DMS 273 treated with DMSO at 0.1 percent for 48 hours (cell line): ENCODE measurements at regions not wholly inside any gene's neighbourhood (a gene's known extent, or its start where the extent isn't known, plus 50 kb on each side); places are given as distances from the start of the nearest gene placed in this dataset.

Source experiments
- DNase-seq: peaks from one replicate; lab custom pipeline; 2025; lab: John Stamatoyannopoulos, UW

GRCh38 chr10:15462253-15462897 is 91.3 kb upstream of the FAM171A1 start:
- no peak for DNase-seq

DNA sequence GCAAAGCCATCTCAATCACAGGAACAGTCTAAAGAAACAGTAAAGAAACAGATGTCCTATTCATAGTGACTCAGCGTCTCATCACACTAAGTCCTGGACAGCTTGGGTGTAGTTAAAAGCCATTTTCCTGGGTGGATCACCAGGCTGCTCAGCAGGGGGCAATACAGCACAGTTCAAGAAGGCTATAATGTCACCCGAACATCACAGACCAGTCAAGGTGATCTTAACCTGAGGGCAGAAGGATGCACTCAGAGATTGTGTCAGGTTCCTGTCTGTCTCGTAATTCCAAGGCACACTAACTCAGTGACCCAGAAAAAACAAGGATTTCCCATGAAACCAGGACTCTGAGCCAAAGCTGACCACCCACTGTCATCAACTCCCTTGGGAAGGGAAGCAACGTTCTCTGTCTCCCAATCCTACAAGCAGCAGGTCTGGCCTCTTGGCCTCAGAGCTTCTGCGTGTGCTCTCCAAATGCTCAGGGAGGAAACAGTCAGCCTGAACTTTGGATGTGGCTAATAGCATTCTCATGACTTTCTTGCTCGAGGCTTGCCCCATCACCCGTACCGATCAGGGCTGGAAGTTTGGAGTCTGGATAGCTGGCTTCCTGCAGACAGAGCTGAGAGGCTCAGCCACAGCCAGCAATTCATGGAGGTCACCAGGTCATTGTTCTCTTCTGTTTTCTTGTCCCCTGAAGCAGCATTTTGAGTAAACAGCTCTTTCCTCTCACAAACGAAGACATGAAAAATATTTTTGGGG is 90.4 kb upstream of the FAM171A1 start:
- DNase-seq, result no peak

DNA sequence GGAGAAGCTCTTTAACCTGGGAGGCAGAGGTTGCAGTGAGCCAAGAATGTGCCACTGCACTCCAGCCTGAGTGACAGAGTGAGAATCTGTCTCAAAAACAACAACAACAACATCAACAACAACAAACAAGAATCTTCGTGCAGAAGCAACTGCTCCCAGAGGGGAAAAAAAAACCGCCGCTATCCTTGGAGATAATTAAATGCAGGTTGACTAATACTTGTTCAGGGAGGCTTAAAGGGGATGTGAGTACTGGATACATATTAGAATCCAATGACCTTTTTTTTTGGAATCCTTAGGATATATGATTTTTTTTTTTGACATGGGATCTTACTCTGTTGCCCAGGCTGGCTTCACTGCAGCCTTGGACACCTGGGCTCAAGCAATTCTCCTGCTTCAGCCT is 89.6 kb upstream of the FAM171A1 start:
- DNase-seq, result no peak

- no peak for DNase-seq
Measured at GRCh38 chr10:15459218-15459617, 88.1 kb upstream of the FAM171A1 start.

DNA sequence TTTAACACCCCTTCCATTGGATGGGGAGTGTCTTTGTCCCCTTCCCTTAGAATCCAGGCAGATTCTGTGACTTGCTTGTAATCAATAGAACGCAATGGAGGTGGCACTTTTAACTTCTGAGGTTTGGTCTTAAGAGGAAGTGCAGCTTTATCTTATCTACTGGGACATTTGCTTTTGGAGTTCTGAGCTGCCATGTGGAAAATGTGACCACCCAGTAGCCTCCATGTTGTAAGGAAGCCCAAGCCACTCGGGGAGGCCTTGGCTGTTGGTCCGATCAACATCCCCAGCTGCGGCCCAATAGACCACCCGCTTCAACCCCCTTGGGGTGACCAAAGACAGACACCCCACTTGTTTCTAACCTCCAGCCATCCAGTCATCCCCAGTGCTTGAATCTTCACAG is 86.3 kb upstream of the FAM171A1 start:
- DNase-seq, result no peak

GRCh38 chr10:15455456-15455855 is 84.4 kb upstream of the FAM171A1 start:
- no peak for DNase-seq

GRCh38 chr10:15453926-15454325 is 82.8 kb upstream of the FAM171A1 start:
- no peak for DNase-seq

- DNase-seq, result no peak
Measured at GRCh38 chr10:15453457-15453856, 82.4 kb upstream of the FAM171A1 start.

GRCh38 chr10:15452545-15452944 is 81.5 kb upstream of the FAM171A1 start:
- no peak for DNase-seq

DNA sequence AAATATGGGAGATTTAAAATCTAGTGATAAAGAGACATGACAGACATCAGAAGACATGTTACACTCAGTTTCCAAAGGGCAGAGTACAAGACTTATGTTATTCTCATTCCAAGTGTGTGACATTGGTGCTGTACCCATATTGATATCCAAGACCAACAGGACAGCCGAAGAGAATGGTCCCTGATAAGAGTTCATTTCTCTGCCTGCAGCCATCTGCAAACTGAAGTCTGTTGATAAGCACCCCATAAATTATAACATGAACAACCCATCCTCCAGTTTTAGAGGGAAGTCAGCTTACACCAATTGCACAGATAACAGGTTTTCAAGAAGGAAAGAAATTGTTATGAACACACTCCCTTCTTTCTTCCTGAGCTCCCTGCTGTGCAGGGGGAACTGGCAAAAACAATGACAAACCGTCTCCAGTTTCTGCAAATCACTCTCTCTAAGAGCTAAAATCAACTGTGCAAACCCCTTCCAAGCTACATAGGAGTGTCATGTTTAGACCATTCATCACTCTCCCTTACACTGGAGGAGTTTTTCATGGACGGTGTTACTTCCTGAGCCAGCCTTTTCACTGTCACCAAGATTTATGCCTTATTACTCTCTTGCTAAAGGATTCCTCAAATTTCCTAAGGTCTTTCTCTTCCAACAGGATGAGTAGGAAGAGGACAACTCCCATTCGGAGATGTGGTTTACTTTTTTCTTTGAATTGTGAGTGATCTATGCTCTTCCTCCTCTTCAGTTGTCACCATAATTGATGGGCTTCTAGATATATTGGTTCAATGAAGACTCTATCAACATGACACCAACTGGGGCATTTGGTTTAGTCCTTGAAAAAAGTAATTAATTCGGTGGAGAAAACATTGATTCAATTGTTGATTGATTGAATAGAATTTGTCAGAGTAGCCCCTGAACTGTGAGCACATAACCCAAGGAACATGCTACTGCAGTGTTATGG is 80.3 kb upstream of the FAM171A1 start:
- no peak for DNase-seq

DNA sequence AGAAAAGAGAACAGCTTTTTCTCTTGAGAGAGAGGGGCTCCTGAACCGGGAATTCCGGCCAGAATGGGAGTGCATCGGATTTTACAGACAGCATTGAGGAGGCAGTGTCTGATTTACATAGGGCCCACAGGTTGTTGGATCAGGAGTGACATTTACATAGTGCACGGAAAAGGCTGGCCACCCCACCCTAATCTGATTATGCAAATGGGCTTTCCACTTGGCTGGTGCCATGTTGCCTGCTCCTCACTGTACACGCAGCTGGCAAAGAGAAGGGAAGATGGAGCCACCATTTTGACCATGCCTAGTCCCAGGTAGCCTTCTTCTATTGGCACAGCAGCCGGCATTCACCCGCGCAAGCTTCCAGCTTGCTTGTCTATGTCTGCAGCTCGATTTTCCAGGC is 77.5 kb upstream of the FAM171A1 start:
- no peak for DNase-seq

DNA sequence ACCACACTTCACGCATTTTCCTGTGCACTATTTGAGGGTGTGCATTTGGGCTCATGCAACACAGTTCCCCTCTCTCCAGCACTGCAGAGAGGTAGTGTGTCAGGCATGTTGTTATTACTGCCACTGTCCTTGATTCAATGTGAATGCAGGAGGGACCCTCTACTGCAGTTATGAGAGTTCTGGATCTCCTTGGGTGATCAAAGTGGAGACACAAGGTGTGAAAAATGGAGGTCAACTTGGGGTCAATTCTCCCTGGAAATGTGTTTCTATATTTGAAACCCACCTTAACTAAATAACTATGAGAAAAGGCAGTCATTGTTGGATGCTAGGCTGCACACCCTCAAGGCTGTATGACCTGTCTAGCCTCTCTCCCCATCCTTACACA is 73.9 kb upstream of the FAM171A1 start:
- no peak for DNase-seq

DNA sequence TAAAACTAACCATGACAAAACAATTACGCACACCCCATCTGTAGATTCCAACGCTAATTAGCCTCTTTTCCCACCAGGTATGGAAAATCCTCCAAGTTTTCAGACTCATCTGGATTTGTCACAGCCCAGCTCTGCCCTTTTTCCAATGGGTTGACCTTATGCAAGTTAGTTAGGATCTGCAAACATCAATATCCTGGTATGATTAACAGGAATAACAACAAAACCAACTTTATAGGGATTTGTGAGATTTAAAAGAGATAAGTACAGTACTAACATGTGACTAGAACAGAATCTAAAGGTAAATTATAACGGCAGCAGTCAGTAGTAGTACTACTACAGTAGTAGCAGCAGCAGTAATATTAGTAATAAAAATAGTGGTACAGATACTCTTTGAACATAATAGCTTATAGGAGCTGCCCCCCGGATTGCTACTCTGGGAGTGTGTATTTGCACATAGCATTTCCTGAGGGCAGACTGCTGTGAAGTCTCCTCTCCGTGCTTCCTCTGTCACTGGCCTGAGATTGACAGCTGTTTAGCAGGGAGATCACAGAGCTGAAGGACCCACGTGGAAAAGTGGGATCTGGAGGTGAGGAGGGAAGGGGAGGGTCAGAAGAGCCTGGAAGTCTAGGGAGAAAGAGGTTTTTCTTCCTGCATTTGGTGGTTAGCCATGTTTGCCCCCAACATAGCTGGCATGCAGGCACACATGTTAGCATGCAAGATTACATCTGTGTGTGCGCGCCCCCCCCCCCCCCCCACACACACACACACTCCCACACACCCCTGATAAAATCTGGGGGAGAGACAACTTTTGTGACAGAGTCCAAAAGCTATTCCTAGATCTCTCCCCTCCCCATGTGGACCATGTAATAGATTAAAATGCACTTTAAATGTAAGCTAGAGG is 73.3 kb upstream of the FAM171A1 start:
- DNase-seq, result no peak

DNA sequence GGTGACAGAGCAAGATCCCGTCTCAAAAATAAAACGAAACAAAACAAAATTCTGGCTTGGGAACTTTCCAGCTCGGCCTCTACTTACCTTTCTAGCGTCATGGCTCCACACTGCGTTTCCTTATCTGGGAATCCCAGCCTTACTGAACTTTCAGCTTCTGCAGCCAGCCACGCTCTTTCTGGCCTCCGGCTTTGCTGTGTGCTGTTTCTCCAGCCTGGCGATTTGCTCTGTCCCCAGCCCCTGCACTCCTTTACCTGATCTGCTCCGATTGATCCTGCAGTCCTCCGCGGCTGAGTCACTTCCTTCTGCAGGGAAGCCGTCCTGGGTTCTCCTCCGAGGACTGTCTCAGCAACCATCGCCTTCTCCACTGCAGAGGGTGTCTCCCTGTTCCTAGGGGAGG is 71.0 kb upstream of the FAM171A1 start:
- no peak for DNase-seq

GRCh38 chr10:15440204-15440711 is 69.2 kb upstream of the FAM171A1 start:
- no peak for DNase-seq

DNA sequence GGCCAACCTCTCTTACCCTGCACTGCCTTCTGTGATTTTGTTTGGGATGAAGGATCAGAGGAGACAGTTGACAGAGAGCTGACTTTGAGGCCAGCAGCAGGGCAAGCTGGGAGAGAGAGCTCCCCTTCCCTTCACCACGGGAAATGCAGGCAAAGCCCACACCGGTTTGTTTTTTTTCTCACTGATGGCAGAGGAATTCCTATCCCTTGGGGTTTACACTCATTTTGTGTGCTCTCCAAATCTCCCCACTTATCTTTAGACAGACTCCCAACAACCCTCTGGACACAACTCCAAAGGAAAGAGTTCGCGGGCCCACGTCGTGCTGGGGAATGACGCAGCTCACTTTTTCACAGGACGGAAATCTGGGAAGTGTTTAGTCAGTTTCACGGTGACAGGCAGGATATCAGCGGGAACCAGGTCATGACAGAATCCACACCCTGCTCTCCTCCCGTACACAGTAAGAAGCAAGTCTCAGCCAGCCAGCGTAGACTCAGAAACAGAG is 68.3 kb upstream of the FAM171A1 start:
- no peak for DNase-seq

- DNase-seq, result no peak
Measured at GRCh38 chr10:15436696-15437095, 65.6 kb upstream of the FAM171A1 start.

GRCh38 chr10:15433850-15434537 is 62.9 kb upstream of the FAM171A1 start:
- DNase-seq, result no peak

GRCh38 chr10:15432266-15432665 is 61.2 kb upstream of the FAM171A1 start:
- DNase-seq, result no peak

DNA sequence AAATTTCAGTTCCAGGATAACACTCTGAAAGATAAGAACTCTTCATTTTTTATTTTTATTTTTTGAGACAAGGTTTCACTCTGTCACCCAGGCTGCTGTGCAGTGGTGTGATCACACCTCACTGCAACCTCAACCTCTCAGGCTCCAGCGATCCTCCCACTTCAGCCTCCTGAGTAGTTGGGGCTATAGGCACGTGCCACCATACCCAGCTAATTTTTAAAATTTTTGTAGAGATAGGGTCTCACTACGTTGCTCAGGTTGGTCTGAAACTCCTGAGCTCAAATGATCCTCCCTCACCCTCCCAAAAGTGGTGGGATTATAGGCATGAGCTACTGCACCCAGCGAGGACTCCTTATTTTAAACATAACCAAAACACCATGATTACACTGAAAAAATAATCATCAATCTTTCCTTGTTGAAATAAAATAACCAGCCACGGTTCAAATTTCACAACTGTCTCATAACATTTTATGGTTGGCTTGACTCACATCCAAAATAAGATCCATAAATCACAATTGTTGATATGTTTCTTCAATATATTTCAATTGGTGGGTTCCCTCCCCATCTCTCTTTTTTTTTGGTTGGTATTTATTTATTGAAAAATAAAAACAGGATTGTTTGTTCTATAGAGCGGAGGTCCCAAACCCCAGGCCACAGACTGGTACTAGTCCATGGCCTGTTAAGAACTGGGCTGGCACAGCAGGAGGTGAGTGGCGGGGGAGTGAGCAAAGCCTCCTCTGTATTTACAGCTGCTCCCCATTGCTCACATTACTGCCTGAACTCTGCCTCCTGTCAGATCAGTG is 60.1 kb upstream of the FAM171A1 start:
- no peak for DNase-seq
